ENCODE measurements at regions not wholly inside any gene's neighbourhood (a gene's known extent, or its start where the extent isn't known, plus 50 kb on each side); places are given as distances from the start of the nearest gene placed in this dataset.

GRCh38 chr21:35254006-35254764 is 205.1 kb upstream of the RUNX1 start:
- Histone ChIP-seq H3K4me3 (no peak overlapping the region), H3K27ac (no peak overlapping the region), H3K9me3 (replicated peaks in 1 of 3) (no peaks in the 10 kb centered on the region), H3K36me3 (replicated peaks in 1 of 2) (no peaks in the 10 kb centered on the region), H3K4me1 (replicated peaks in 1 of 2) (peaks cover 0 to 21% of the 10 kb centered on the region in 2 donors), H3K27me3 (no peaks in the 10 kb centered on the region)
- TF ChIP-seq CTCF (IDR thresholded peaks at IDR 0.05) (no peak), POLR2A (IDR thresholded peaks at IDR 0.05) (no peak)
- DNase-seq: peak in 2 of 7 donors; percentile 25 to 38
- intact Hi-C loops (cut with DNase I): no loop called here
- 71 to 79% (median 73%) methylated on average over 12 of the region's 12 CpGs for WGBS, 4 donors

DNA sequence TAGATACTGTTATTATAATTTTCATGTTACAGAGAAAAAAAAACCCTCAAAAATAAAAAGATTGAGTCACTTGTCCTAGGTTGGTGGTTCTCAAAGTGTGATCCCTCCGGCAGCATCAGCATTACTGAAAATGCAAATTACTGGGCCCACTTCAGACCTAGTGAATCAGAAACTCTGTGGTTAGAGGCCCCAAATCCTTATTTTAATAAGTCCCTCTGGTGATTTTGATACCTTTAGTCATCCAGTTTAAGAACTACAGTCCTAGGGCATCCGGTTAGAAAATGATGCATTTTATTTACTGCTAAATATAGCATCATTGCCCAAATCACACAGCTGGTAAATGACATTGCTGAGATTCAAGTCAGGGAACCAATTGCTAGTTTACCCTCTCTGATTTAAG is 203.7 kb upstream of the RUNX1 start:
- Histone ChIP-seq H3K27me3 (no peaks in the 10 kb centered on the region), H3K36me3 (replicated peaks in 1 of 2) (no peaks in the 10 kb centered on the region), H3K4me3 (no peak overlapping the region), H3K9me3 (replicated peaks in 1 of 3) (no peaks in the 10 kb centered on the region), H3K27ac (no peak overlapping the region), H3K4me1 (replicated peaks in 1 of 2) (peaks cover 0 to 20% of the 10 kb centered on the region in 2 donors)
- 73 to 85% (median 83%) methylated on average over 2 of the region's 2 CpGs for WGBS, 4 donors
- no peak for DNase-seq
- intact Hi-C loops (cut with DNase I): no loop called here
- TF ChIP-seq POLR2A (IDR thresholded peaks at IDR 0.05) (no peak), CTCF (IDR thresholded peaks at IDR 0.05) (no peak)

DNA sequence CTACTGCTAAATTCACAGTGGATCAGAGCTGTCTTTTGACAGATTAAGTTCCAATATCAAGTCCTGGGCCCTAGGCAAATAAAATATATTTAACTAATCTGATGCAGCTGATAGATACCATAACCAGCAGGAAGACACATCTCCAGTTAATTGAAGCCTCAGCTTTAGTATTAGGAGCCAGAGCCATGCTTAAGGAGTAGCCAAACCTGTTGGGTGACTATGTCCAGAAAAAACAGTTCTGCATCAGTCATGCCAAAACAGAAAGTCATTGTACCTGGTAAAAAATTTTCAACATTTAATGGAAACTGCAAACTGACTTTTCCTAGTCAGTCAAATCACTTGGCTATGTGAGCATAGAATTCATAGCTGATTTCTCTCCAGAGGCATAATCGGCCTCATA is 200.5 kb upstream of the RUNX1 start:
- WGBS, 4 donors: 95 to 100% (median 98%) methylated on average over 1 of the region's 1 CpG
- no peak for DNase-seq
- no peak overlapping the region for H3K4me3 ChIP-seq
- H3K27me3 ChIP-seq: no peaks in the 10 kb centered on the region
- peaks cover 15 to 17% of the 10 kb centered on the region in 2 donors for H3K4me1 ChIP-seq (replicated peaks in 1 of 2)
- H3K27ac ChIP-seq: no peak overlapping the region
- TF ChIP-seq POLR2A (IDR thresholded peaks at IDR 0.05) (no peak), CTCF (IDR thresholded peaks at IDR 0.05) (no peak)
- H3K36me3 ChIP-seq (replicated peaks in 1 of 2): no peaks in the 10 kb centered on the region
- no peaks in the 10 kb centered on the region for H3K9me3 ChIP-seq (replicated peaks in 1 of 3)
- intact Hi-C loops (cut with DNase I): no loop called here

GRCh38 chr21:35245879-35246278 is 196.8 kb upstream of the RUNX1 start:
- TF ChIP-seq CTCF (IDR thresholded peaks at IDR 0.05) (no peak), POLR2A (IDR thresholded peaks at IDR 0.05) (no peak)
- H3K27me3 ChIP-seq: no peaks in the 10 kb centered on the region
- no peak for DNase-seq
- H3K4me3 ChIP-seq: no peak overlapping the region
- H3K4me1 ChIP-seq (replicated peaks in 1 of 2): peaks cover 15 to 17% of the 10 kb centered on the region in 2 donors
- H3K9me3 ChIP-seq (replicated peaks in 1 of 3): no peaks in the 10 kb centered on the region
- peak overlapping the region; percentile 29 to 80 (median 47) for H3K27ac ChIP-seq
- intact Hi-C loops (cut with DNase I): no loop called here
- no peaks in the 10 kb centered on the region for H3K36me3 ChIP-seq (replicated peaks in 1 of 2)
- WGBS, 4 donors: 16 to 35% (median 21%) methylated on average over 1 of the region's 1 CpG

All from adrenal gland (tissue), 9 donors.